OCI-LY1 (cell line): ENCODE measurements at regions not wholly inside any gene's neighbourhood (a gene's known extent, or its start where the extent isn't known, plus 50 kb on each side); places are given as distances from the start of the nearest gene placed in this dataset.

Experiments
- H2AFZ ChIP-seq: fragments of 200-600 bp; sonication (generic), shearing (Covaris generic); 2 replicates; pipeline ENCODE4 v1.6.0; 2014; ENCODE audit warnings: antibody characterized with exemption, mild to moderate bottlenecking, low read length
- H3F3A ChIP-seq: fragments of 200-600 bp; sonication (generic), shearing (Covaris generic); 2 replicates; pipeline ENCODE4 v1.6.0; 2014; ENCODE audit warnings: mild to moderate bottlenecking, antibody characterized with exemption, low read length, moderate library complexity; ENCODE audit not compliant: insufficient read depth
- H3K27ac ChIP-seq: fragments of 200-600 bp; sonication (generic); 2 replicates; pipeline ENCODE4 v1.5.1; 2014; ENCODE audit warnings: low read length, mixed run types, mild to moderate bottlenecking, low read depth; ENCODE audit not compliant: poor library complexity, severe bottlenecking
- H3K27me3 ChIP-seq: fragments of 200-600 bp; sonication (generic); 2 replicates; pipeline ENCODE4 v1.6.0; 2014; ENCODE audit warnings: antibody characterized with exemption, mild to moderate bottlenecking, low read length, moderate library complexity; ENCODE audit not compliant: insufficient read depth
- H3K36me3 ChIP-seq: fragments of 200-600 bp; sonication (generic); 2 replicates; pipeline ENCODE4 v1.6.1; 2014; ENCODE audit warnings: mild to moderate bottlenecking, antibody characterized with exemption, low read length, moderate library complexity, mixed read lengths; ENCODE audit not compliant: insufficient read depth
- H3K4me1 ChIP-seq: fragments of 200-600 bp; sonication (generic); 2 replicates; pipeline ENCODE4 v1.5.1; 2014; ENCODE audit warnings: mild to moderate bottlenecking, low read length, moderate library complexity; ENCODE audit not compliant: insufficient read depth, severe bottlenecking
- H3K4me2 ChIP-seq: fragments of 200-600 bp; sonication (generic), shearing (Covaris generic); 2 replicates; pipeline ENCODE4 v1.6.1; 2014; ENCODE audit warnings: low read length
- H3K4me3 ChIP-seq: fragments of 200-600 bp; sonication (generic); 2 replicates; pipeline ENCODE4 v1.5.1; 2014; ENCODE audit warnings: low read length, low read depth, mild to moderate bottlenecking, mixed read lengths; ENCODE audit not compliant: poor library complexity, severe bottlenecking
- H3K79me2 ChIP-seq: fragments of 200-600 bp; shearing (Covaris generic); 2 replicates; pipeline ENCODE4 v1.6.1; 2016; ENCODE audit warnings: mixed run types, low read length, mixed read lengths; ENCODE audit not compliant: insufficient read depth
- H3K9ac ChIP-seq: fragments of 200-600 bp; sonication (generic), shearing (Covaris generic); 2 replicates; pipeline ENCODE4 v1.6.1; 2014; ENCODE audit warnings: mild to moderate bottlenecking, low read length, mixed read lengths
- H3K9me2 ChIP-seq: fragments of 200-600 bp; sonication (generic), shearing (Covaris generic); 2 replicates; pipeline ENCODE4 v1.6.1; 2014; ENCODE audit warnings: low read depth, mild to moderate bottlenecking, low read length, mixed read lengths
- H3K9me3 ChIP-seq: fragments of 200-600 bp; shearing (Covaris generic); 2 replicates; pipeline ENCODE4 v1.6.1; 2014; ENCODE audit warnings: low read length, mixed read lengths
- H4K20me1 ChIP-seq: fragments of 200-600 bp; sonication (generic), shearing (Covaris generic); 2 replicates; pipeline ENCODE4 v1.6.0; 2016; ENCODE audit warnings: mild to moderate bottlenecking, low read length; ENCODE audit not compliant: insufficient read depth
- EZH2 ChIP-seq: fragments of 200-600 bp; sonication (generic), shearing (Covaris generic); IDR thresholded peaks from 2 replicates; pipeline ENCODE4 v1.8.0; 2017; ENCODE audit warnings: borderline replicate concordance, mixed run types, mild to moderate bottlenecking, antibody characterized with exemption, low read length, moderate library complexity, mixed read lengths
- TF ChIP-seq, protein P1 (sequence below): fragments of 200-600 bp; sonication (generic), shearing (Covaris generic); IDR thresholded peaks from 2 replicates; pipeline ENCODE4 v1.5.1; 2017; ENCODE audit warnings: mild to moderate bottlenecking, antibody characterized with exemption, low read length, moderate library complexity, mixed read lengths

- Histone ChIP-seq H3K9me3 (no peaks in the 10 kb centered on the region), H3K9ac (no peak overlapping the region), H3F3A (no peaks in the 10 kb centered on the region), H3K4me1 (no peaks in the 10 kb centered on the region), H3K27me3 (no peaks in the 10 kb centered on the region), H4K20me1 (no peaks in the 10 kb centered on the region), H3K27ac (no peak overlapping the region), H2AFZ (no peak overlapping the region), H3K36me3 (no peaks in the 10 kb centered on the region), H3K4me2 (no peak overlapping the region), H3K79me2 (no peaks in the 10 kb centered on the region), H3K9me2 (no peaks in the 10 kb centered on the region), H3K4me3 (no peak overlapping the region)
- TF ChIP-seq EZH2 = no peak
- TF ChIP-seq, protein P1, sequence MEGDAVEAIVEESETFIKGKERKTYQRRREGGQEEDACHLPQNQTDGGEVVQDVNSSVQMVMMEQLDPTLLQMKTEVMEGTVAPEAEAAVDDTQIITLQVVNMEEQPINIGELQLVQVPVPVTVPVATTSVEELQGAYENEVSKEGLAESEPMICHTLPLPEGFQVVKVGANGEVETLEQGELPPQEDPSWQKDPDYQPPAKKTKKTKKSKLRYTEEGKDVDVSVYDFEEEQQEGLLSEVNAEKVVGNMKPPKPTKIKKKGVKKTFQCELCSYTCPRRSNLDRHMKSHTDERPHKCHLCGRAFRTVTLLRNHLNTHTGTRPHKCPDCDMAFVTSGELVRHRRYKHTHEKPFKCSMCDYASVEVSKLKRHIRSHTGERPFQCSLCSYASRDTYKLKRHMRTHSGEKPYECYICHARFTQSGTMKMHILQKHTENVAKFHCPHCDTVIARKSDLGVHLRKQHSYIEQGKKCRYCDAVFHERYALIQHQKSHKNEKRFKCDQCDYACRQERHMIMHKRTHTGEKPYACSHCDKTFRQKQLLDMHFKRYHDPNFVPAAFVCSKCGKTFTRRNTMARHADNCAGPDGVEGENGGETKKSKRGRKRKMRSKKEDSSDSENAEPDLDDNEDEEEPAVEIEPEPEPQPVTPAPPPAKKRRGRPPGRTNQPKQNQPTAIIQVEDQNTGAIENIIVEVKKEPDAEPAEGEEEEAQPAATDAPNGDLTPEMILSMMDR = no peak
Measured at GRCh38 chr14:101022916-101023435, 119.5 kb upstream of the RTL1 start.

DNA sequence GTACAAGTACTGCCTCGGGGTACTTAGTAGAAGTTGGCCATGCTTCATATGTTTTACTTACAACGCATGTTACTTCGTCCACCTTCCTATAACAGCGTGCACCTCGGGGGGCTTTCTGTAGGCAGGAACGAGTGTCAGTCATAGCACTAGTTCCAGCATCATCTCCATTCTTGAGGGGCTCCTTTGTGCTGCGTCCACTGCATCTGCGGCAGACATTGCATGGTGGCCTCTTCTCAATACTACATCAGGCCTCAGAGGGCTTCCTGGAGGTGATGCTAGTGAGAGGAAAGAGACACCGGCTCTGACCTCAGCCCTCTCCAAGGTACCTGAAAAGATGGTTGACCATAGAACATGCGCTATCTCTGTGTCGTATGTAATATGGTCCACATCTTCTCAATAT lies 121.2 kb upstream of the RTL1 start:
- H3K4me1 ChIP-seq = no peaks in the 10 kb centered on the region
- H3F3A ChIP-seq = no peaks in the 10 kb centered on the region
- no peak overlapping the region for H3K4me2 ChIP-seq
- no peak overlapping the region for H2AFZ ChIP-seq
- no peaks in the 10 kb centered on the region for H3K9me3 ChIP-seq
- no peak for TF ChIP-seq EZH2
- TF ChIP-seq, protein P1 = no peak
- no peak overlapping the region for H3K9ac ChIP-seq
- H3K4me3 ChIP-seq = no peak overlapping the region
- no peaks in the 10 kb centered on the region for H3K79me2 ChIP-seq
- H3K27me3 ChIP-seq = no peaks in the 10 kb centered on the region
- no peaks in the 10 kb centered on the region for H3K9me2 ChIP-seq
- H3K36me3 ChIP-seq = no peaks in the 10 kb centered on the region
- H3K27ac ChIP-seq = no peak overlapping the region
- H4K20me1 ChIP-seq = no peaks in the 10 kb centered on the region

DNA sequence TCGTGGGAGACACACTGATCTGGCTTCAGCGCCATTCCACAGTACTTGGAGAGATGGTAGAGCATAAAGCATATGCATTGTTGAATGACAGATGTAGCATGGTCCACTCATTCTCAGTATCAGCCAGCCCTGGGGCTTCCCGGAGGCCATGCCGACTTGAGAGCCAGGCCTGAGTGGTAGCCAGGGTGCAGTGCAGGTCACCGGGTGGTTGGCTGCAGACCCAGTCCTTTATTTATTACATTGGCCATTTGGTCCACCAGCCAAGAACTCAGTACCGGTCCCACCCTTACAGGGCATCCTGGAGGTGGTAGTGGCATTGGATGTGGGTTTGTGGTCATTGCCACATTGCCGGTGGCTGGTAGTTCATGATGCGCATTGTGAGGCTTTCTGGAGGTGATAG lies 121.6 kb upstream of the RTL1 start:
- H3K27ac ChIP-seq = no peak overlapping the region
- no peaks in the 10 kb centered on the region for H3K4me1 ChIP-seq
- H3K4me2 ChIP-seq = no peak overlapping the region
- no peaks in the 10 kb centered on the region for H3K9me3 ChIP-seq
- no peak for TF ChIP-seq EZH2
- TF ChIP-seq, protein P1 = no peak
- H3K36me3 ChIP-seq = no peaks in the 10 kb centered on the region
- no peak overlapping the region for H3K9ac ChIP-seq
- H3K79me2 ChIP-seq = no peaks in the 10 kb centered on the region
- no peaks in the 10 kb centered on the region for H3F3A ChIP-seq
- H3K27me3 ChIP-seq = no peaks in the 10 kb centered on the region
- no peak overlapping the region for H2AFZ ChIP-seq
- no peaks in the 10 kb centered on the region for H4K20me1 ChIP-seq
- no peaks in the 10 kb centered on the region for H3K9me2 ChIP-seq
- H3K4me3 ChIP-seq = no peak overlapping the region
